Left renal cortex interstitium (tissue), 4 donors: ENCODE measurements at regions not wholly inside any gene's neighbourhood (a gene's known extent, or its start where the extent isn't known, plus 50 kb on each side); places are given as distances from the start of the nearest gene placed in this dataset.
A peak's percentile ranks its signal among the peaks of the same experiment; 100 is the strongest.
"Not testable (repeated sequence)": the region's sequence is repeated elsewhere in the genome, so short reads cannot be mapped to it uniquely, and the experiment has no call there.

ENCODE experiments used
- DNase-seq, 4 donors: peaks; one replicate each; pipeline ENCODE4 v3.0.0-alpha.2; 2013; ENCODE audit warnings: low read depth in 4 of 4, low spot score in 2 of 4, missing footprints in 1 of 4

DNA sequence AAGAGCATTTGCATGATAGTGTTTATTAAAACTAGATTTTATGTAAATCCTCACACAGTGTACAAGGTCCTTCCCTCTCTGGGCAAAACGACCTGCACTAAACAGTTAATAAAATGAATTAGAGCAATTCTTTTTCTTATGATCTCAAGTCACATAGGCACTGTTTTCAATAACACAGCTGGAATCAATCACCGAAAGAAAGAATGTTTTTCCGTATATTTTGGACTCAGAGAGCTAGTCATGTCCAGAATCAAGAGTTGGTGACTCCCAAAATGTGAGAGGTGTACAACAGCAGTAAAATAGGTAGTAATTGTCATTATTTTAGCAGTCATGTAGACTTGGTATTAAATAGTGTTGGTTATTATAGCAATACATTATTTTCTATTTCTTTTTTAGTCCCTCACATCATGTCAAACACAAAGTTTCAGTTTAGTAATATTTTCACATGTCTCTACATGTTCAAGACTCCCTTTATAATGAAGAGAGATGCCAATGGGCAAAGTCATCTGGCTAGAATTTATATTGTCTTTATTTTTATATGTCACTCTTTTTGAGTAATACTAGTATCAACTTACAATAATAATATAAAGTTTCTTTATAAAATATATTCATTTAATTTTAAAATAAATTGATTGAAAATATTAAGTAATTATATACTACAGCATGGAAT, 448.6 kb upstream of the CDIN1 start:
- DNase-seq: no peak

DNA sequence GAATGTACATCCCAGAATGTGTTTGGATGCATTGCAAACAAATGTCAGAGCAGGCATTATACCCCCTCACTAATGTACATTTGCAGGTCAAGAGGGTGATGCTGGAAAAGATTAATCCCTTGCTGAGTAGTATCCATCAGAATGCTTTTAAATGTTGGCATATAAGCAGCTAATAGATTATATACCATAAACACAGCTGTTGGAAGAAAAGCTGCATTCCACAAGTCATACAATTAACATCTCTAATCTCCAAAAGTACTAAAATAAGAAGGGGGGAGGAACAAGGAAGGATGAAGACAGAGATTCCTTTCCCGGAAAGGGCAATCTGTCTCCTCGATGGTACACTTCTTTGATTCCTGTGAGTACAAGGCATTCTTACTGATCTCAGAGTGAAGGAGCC, 445.7 kb upstream of the CDIN1 start:
- DNase-seq: no peak

DNA sequence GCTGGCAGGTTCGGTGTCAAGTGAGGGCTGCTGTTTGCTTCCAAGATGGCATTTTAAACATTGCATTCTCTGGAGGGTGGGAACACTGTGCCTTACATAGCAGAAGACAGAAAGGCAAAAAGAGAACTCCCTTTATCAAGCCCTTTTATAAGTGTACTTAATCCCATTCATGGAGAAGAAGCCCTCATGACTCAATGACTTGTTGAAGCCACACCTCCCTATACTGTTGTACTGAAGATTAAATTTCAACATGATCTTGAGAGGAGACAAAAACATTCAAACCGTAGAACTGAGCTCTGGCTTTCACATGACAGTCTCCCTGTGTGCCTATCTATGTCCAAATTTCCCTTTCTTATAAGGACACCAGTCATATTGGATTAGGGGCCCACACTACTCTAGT, 443.4 kb upstream of the CDIN1 start:
- no peak for DNase-seq

DNA sequence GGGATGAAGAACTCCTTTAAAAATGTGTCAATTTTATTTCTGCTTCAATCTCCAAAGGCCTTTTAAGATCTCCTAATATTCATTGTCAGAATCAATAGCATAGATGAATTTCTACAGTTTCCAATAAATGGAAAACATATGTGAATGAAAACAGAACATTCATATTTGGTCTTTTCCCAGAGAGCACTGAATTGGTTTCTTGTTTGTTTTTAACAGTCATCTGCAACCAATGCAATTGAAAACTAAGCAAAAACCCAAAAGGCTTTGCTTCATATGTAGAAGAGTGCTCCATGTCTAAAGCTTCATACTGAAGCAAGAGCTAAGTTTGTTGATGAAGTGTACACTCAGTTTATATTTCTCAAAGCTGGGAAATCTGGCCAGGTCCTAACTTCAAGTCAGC, 426.5 kb upstream of the CDIN1 start:
- DNase-seq: no peak

DNA sequence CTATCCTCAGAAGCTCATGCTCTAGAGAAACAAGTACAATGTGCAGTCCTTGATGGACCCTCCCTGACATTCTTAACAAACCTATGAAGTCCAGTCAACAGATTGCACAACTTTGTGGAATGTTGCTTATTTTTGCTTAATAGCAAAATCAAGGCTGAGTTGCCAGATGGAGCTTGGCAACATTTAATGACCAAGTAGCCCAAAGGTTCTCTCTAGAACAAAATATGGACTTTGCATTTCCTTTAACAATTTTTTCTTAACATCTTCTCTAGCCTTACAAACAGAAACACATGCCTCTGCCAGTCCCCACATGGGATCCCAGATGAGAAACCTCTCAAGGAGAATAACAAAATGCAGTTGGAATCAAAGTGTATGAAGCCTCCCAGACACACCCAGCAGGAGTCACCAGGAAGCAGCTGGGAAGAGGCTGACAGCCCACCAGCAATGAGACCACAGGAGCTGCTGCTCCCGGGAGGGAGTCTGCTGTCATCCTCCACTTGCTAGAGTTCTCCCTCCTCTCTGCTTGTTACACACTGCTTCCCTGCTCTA, 422.5 kb upstream of the CDIN1 start:
- no peak for DNase-seq

DNA sequence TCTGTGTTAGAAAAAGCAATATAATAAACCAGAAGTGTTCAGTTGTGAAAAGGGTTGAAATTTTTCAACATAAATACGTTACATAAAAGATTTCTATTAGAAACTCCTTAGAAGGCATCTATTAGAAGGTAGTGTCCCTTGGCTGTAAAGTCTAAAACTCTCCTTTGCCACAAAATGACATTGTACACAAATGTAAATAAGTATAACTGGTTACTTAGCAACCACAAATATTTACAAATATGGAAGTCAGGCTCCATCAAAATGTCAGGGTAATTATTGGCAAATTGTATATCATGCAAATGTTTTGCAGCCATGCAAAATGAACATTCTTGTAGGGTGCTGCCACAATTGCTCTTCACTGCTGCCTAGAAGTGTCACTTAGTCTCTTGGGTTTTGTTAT, 419.1 kb upstream of the CDIN1 start:
- DNase-seq: no peak

DNA sequence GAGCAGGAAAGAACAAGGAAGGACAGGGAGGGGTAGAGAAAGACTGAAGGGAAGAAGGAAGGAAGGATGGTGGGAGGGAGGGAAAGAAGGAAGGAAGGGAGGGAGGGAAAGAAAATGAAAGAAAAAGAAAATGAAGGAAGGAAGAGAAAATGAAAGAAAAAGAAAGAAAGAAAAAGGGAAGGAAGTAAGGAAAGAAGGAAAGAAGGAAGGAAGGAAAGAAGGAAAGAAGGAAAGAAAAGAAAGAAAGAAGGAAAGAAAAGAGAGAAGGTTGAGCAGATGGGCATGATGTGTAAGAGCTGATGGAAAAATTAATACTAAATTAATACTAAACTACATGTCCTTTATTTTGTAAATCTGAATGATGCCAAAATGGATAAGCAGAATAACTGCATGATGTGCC, 418.3 kb upstream of the CDIN1 start:
- DNase-seq: no peak

DNA sequence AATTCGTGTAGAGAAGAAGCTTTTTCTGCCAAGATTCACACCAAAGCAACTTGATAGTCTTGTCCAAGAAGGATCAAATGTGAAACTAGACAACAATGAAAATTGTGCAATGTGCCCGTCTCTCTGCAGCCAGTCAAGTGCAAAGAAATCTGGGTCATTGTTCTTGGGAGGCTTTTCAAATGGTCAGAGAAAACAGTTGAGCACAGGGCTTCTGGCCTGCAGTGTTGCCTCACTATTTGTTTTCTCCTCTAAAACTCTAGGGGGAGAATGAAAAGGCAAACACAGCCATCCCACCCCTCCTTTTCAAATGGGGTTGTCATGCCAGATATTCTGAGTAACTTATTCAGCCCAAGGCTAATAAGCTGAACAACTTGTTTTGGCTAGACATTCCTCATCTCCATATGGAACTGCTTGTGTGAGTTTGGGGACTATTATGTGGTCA, 417.6 kb upstream of the CDIN1 start:
- DNase-seq: no peak

DNA sequence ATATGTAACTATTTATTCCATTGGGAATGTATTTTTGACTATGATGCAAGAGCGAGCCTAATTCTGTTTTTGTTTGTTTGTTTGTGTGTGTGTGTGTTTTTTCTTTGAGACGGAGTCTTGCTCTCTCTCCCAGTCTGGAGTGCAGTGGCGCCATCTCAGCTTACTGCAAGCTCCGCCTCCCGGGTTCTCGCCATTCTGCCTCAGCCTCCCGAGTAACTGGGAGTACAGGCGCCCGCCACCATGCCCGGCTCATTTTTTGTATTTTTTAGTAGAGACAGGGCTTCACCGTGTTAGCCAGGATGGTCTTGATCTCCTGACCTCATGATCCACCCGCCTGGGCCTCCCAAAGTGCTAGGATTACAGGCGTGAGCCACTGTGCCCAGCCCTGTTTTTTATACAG, 415.4 kb upstream of the CDIN1 start:
- DNase-seq: not testable (repeated sequence)

DNA sequence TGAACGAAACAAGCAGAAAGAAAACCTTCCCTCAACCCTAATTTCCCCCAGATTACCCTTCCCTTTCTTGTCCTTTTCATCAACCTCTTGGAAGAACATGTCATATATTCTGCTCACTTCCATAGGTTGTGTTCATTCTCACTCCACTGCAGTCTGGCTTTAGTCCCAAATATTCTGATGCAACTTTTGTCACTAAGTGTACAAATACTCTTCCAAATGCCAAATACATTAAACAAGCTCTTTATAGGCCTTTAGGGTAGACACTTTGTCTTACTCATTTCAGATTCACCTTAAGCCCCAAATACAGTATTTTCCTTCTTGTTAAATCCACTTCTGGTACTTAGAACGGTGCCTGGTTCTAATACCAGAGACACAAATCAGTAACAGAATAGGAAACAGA, 406.5 kb upstream of the CDIN1 start:
- DNase-seq: no peak

DNA sequence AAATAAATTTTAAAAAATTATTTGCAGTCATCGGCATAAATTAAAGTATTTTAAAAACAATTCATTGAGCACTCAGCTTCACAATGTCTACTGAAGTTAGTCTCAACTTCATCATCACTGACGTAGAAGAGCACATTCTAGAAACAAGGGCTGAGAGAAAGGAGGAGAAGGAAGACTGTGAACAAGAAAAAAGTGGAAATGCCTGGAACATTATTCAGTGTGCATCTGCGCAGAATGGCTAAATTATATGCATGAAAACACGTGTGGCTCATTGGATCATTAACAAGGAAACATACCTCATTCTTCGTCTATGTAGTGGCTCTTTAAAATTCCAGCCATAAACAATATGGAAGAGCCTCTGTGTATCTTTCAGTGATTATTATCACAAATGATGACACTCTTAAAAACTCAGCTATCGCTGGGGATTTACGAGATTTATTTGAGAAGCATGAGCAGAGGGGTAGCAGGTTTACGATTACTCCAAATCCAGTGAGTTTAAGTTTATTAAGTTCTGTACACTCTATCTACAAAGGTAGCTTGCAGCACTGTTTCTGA, 404.2 kb upstream of the CDIN1 start:
- no peak for DNase-seq

DNA sequence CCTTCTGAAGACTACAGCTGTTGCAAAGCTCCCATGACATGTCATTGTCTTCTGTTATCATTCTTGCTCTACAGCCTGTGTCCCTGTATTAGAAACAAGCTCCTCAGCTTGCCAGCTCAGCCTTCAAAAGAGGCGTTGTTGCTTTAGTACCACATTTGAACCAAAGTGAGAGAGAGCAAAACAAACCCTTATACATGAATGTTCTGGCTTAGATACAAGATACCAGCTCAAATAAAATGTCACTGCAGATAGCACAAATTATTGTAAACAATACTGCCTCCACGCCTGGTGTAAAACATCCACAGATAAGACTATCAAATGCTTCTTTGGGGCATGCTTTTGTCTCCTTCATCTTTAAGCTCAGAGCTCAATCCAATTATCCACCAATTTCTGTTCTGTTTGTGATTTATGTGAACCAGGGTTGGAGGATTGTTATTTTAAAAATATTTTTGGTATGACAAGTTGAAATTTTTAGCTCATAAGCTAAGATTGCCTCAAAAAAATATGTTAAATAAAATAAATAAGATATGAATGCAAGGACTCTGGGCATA, 403.6 kb upstream of the CDIN1 start:
- no peak for DNase-seq

DNA sequence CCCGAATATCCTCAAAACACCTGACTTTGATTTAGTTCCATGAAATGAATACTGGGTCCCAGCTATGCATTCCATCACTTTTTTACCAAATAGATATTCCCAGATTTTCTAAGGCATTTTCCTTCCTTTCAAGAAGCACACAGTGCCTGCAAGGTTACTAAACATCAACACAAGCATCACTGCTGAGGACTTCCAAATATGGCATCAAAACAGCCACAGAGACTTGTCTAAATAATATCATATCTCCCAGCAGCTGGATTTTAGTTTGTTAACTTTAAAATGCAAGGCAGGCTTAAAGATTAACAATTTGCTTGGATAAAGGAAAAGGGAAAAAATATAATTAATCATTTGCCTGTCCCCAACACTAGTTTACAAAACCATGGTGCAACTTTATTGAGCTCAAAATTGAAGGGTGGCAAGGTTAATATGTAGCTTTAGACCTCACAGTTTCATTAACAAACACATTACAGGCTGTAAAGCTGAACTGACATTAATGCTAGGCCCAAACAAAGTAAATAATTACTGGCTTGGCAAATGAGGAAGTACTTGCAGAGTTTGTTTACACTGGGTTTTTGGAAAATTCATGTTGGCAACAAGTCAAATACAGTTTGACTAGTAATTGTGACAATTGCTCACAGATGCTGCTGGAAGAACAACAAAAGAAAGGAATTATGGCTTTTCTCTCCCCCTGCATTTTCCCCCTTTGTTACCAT, 401.7 kb upstream of the CDIN1 start:
- peak; percentile 58 to 78 (median 72) for DNase-seq

DNA sequence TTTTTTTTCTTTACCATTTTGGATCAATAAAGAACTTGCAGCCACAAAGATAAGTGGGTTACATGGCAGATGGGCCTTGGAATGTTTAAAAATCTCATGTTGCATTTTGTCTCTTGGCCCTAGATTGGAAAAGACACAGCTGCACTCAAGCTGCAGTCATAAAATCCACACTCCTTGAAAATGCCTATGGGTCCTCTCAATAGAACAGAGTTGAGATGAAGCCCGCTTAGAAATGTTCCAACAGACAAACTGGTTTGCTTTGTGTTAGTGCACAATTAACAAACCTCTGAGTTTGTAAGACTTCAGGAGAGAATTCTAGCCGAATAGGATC, 401.2 kb upstream of the CDIN1 start:
- peak in 1 of 4 donors; percentile 36 for DNase-seq

DNA sequence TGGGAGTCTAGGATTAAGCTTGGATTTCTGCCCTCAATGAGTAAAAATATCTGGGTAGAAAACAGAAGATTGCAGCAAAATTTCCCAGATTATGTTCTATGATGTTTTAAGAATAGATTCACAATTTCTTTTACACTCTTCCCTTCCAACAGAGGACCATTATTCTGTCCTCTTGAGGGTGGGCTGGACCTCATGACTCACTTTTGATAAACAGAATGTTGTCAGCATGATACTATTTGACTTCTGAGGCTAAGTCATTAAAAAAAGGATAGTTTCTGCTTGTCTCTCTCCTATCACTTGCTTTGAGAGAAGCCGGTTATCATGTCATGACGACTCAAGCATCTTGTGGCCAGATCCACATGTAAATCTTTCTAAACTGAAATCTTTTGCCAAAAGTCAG, 396.2 kb upstream of the CDIN1 start:
- DNase-seq: no peak

DNA sequence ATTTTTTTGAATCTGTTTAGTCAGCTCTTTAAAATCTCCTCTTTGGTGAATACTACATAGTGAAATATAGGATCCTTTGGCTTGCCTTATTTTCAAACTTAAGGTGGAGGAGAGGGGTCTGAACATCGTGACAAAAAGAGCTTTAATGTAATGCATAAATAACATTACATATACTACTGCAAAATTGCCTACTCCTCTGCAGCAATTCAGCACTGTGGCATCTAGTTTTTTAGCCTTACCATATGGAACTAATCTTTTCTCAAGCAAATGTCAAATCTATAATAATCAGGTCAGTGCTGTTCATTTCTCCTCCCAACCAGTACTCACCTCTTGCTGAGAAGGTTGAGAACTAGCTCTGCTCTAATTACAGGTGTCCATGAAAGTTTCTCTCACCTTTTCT, 394.0 kb upstream of the CDIN1 start:
- DNase-seq: no peak

DNA sequence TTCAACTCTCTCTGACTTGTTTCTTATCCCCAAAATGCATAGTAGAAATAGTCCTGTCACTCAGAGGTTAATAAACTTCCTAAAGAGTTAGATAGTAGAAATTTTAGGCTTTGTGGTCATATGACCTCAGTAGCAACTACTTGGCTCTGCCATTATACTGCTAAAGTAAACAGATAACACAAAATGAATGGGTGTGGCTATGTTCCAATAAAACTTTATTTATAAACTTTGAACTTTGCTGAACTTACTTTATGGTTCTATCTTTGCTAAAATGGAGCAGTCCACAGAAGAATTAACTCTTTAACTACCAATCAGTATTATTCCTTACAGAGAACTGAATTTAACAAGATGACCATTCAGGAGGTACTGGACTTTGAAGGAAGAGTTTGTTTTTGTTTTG, 393.6 kb upstream of the CDIN1 start:
- no peak for DNase-seq

DNA sequence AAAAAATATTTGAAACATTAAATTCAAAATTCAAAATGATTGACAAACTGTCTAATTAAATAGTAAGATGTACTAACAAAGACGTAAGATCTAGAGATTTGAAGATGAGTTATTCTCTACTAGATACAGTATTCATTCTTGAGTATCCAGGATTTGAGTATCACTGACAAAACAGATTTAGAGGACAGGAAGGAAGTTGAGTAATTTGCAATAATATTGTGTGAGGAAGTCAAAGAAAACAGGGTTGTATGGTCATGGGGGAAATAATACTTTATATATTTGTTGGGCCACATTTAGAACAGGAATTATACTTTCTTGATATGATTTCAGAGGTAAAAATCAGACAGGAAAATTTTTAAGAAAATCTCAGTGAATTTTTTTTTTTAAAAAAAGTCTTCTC, 393.1 kb upstream of the CDIN1 start:
- DNase-seq: no peak

DNA sequence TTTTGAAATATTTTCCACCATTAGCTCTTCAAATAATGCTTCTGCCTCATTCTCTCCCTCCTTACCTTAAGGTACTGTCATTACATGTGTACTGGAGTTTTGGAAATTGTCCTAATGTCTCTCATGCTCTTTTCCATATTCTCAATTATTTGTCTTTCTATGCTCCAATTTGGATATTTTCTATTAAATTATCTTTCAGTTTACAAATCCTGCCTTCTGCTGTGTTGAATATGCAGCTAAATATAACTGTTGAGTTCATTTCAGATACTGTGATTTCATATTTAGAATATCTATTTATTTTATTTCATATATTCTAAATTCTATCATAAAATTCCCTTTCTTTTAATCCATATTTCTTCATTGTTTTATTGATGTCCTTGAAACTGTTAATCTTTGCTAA, 388.0 kb upstream of the CDIN1 start:
- DNase-seq: no peak

DNA sequence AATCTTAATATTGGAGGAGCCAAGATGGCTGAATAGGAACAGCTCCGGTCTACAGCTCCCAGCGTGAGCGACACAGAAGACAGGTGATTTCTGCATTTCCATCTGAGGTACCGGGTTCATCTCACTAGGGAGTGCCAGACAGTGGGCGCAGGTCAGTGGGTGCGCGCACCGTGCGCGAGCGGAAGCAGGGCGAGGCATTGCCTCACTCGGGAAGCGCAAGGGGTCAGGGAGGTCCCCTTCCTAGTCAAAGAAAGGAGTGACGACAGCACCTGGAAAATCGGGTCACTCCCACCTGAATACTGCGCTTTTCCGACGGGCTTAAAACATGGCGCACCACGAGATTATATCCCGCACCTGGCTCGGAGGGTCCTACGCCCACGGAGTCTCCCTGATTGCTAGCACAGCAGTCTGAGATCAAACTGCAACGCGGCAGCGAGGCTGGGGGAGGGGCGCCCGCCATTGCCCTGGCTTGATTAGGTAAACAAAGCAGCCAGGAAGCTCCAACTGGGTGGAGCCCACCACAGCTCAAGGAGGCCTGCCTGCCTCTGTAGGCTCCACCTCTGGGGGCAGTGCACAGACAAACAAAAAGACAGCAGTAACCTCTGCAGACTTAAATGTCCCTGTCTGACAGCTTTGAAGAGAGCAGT, 383.9 kb upstream of the CDIN1 start:
- DNase-seq: not testable (repeated sequence)

DNA sequence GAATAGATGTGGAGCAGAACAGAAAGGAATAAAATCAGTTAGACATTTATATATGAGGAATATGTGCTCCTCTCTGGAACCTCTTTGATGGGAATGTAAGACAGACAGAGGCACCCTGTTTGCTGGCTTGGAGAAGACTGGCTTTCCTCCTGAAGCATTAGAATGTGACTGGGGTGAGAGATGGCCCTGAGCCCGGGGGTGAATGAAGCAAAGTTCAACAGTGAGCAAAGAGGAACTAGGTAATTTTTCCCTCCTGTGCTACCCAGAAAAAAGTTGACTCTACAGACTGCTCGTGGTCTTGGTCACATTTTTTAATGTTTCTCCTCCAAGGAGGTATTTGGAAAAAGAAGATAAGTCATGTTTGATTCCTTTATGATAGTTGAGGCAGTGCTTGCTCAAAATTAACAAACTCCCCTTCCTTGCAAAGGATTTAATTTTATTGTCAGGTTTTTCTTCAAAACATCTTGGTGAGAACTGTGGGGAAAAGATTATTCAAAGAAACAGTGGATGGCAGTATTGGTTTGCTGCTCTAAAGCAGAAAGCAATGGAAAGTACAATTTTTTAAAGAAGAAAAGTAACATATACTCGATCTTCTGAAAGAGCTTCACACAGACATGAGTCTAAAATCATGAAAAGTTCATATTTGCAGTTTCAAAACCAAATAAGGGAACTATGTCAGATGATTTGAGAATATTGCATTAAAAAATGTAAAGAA, 370.4 kb upstream of the CDIN1 start:
- DNase-seq: no peak
